Right lobe of liver (tissue), 4 donors: ENCODE measurements at regions not wholly inside any gene's neighbourhood (a gene's known extent, or its start where the extent isn't known, plus 50 kb on each side); places are given as distances from the start of the nearest gene placed in this dataset.

Experiments
- CTCF ChIP-seq, 4 donors: fragments of 200-600 bp in 3 of 4; fragments of 450-650 bp in 1 of 4; IDR thresholded peaks; one replicate each; pipeline versions ENCODE4 v1.5.1 to v1.8.0; 2016 to 2022; ENCODE audit warnings: antibody characterized with exemption in 4 of 4, mild to moderate bottlenecking in 2 of 4
- POLR2A ChIP-seq: fragments of 450-650 bp; IDR thresholded peaks from one replicate; pipeline ENCODE4 v1.6.1; 2017; ENCODE audit warnings: antibody characterized with exemption, mild to moderate bottlenecking
- donor health status: DM: no; HTN: no; CAD: no.
- donor health status: DM: no; HTN: no; CAD: no.
- donor health status: DM: no; HTN: yes; CAD: no.

DNA sequence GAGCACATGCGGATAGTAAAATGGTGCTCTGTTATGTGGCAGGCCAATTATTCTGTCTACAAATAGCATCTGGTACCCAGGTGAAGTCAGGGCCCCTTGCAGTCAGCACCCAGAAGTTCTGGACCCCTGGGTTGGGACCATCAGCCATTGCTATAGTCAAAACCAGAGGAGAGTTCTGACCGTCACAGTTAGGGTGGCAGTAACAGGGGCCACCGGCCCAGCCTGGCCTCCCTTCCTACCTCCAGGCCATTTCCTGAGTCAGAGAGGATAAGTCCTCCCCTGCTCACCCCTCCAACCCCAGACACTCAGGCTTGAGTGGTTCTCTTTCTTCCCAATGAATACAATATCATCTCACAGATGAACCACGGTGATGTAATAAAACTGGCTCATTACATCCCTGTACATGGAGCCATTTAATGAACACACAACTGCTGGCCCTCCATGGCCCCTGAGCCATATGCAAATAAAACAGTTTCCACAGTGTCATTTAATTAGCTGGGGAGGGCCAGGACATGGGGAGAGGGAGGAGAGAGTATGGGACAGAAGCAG lies 673.6 kb downstream of the MATN1 start:
- no peak for TF ChIP-seq POLR2A
- TF ChIP-seq CTCF (IDR thresholded peaks at IDR 0.05), result no peak
